ENCODE measurements at regions not wholly inside any gene's neighbourhood (a gene's known extent, or its start where the extent isn't known, plus 50 kb on each side); places are given as distances from the start of the nearest gene placed in this dataset.

GRCh38 chr3:188092648-188093047, 61.3 kb upstream of the LPP start:
- TF ChIP-seq, protein P1, sequence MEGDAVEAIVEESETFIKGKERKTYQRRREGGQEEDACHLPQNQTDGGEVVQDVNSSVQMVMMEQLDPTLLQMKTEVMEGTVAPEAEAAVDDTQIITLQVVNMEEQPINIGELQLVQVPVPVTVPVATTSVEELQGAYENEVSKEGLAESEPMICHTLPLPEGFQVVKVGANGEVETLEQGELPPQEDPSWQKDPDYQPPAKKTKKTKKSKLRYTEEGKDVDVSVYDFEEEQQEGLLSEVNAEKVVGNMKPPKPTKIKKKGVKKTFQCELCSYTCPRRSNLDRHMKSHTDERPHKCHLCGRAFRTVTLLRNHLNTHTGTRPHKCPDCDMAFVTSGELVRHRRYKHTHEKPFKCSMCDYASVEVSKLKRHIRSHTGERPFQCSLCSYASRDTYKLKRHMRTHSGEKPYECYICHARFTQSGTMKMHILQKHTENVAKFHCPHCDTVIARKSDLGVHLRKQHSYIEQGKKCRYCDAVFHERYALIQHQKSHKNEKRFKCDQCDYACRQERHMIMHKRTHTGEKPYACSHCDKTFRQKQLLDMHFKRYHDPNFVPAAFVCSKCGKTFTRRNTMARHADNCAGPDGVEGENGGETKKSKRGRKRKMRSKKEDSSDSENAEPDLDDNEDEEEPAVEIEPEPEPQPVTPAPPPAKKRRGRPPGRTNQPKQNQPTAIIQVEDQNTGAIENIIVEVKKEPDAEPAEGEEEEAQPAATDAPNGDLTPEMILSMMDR (IDR thresholded peaks at IDR 0.05; ENCODE audit: low read depth, low read length, missing input control): no peak
- no peak for TF ChIP-seq YY1 (IDR thresholded peaks at IDR 0.05)
- TF ChIP-seq REST (IDR thresholded peaks at IDR 0.05): no peak
- TF ChIP-seq TAF1 (conservative IDR thresholded peaks at IDR 0.05): no peak
- no peak for TF ChIP-seq SP1 (IDR thresholded peaks at IDR 0.05)
- TF ChIP-seq, protein P2, sequence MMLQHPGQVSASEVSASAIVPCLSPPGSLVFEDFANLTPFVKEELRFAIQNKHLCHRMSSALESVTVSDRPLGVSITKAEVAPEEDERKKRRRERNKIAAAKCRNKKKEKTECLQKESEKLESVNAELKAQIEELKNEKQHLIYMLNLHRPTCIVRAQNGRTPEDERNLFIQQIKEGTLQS (IDR thresholded peaks at IDR 0.05): no peak
- TF ChIP-seq, protein P3, sequence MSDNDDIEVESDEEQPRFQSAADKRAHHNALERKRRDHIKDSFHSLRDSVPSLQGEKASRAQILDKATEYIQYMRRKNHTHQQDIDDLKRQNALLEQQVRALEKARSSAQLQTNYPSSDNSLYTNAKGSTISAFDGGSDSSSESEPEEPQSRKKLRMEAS (IDR thresholded peaks at IDR 0.05): no peak

Data from liver (tissue), 3 donors.